Ovary (tissue), 7 donors: ENCODE measurements at regions not wholly inside any gene's neighbourhood (a gene's known extent, or its start where the extent isn't known, plus 50 kb on each side); places are given as distances from the start of the nearest gene placed in this dataset.
"Not testable (repeated sequence)": the region's sequence is repeated elsewhere in the genome, so short reads cannot be mapped to it uniquely, and the experiment has no call there.

Experiments used
- DNase-seq, 5 donors: peaks; one replicate each; pipeline ENCODE4 v3.0.0-alpha.2; 2019 to 2020
- H3K27ac ChIP-seq, 2 donors: fragments of 200-600 bp; one replicate each; pipeline versions ENCODE4 v1.5.1 to v1.8.0; 2019 to 2022
- H3K27me3 ChIP-seq: fragments of 200-600 bp; one replicate; pipeline ENCODE4 v1.8.0; 2022
- H3K36me3 ChIP-seq: fragments of 200-600 bp; sonication (generic); one replicate; pipeline ENCODE4 v1.5.1; 2019
- H3K4me1 ChIP-seq: one replicate; pipeline ENCODE4 v1.8.1; 2013; ENCODE audit warnings: mild to moderate bottlenecking, moderate library complexity; ENCODE audit not compliant: insufficient read depth
- H3K4me3 ChIP-seq: fragments of 200-600 bp; sonication (generic); one replicate; pipeline ENCODE4 v1.5.1; 2017
- H3K9me3 ChIP-seq, 2 donors: fragments of 200-600 bp in 1 of 2; sonication (generic) in 1 of 2; one replicate each; pipeline versions ENCODE4 v1.5.1 to v1.8.1; 2013 to 2019; ENCODE audit warnings: mild to moderate bottlenecking in 1 of 2, moderate library complexity in 1 of 2
- CTCF ChIP-seq, 3 donors: fragments of 450-650 bp in 2 of 3; fragments of 200-600 bp in 1 of 3; IDR thresholded peaks; one replicate each; pipeline versions ENCODE4 v1.5.1 to v1.8.0; 2016 to 2022; ENCODE audit warnings: antibody characterized with exemption in 3 of 3, mild to moderate bottlenecking in 1 of 3
- EP300 ChIP-seq: sonication (generic); formaldehyde crosslinking; IDR thresholded peaks from one replicate; pipeline ENCODE4 v1.6.1; 2017; ENCODE audit warnings: antibody characterized with exemption
- POLR2A ChIP-seq: fragments of 450-650 bp; IDR thresholded peaks from one replicate; pipeline ENCODE4 v1.6.1; 2017; ENCODE audit warnings: antibody characterized with exemption, mild to moderate bottlenecking, moderate library complexity
- WGBS, 3 donors: extraction: QIAGEN DNeasy Blood & Tissue Kit in 1 of 3; methylation state at CpG; one replicate each; pipeline versions ENCODE4 v1.1.5 to v1.1.7; 2013 to 2017; 5-methylcytosine and 5-hydroxymethylcytosine counted together
- intact Hi-C, 4 donors: fragments of 100-400 bp; cut with DNase I; formaldehyde crosslinking; loops; one replicate each; pipeline versions ENCODE4 v1.11.0 to v1.15.1; 2022 to 2023
- donor health status: DM: no; HTN: no; CAD: no; lungs with moderate emphysema.
- donor health status: DM: no; HTN: no; CAD: no.
- donor health status: Bipolar disorder and iron deficiency.
- donor health status: DM: no; HTN: no; CAD: no.
- donor health status: DM: yes; HTN: yes; CAD: no.

DNA sequence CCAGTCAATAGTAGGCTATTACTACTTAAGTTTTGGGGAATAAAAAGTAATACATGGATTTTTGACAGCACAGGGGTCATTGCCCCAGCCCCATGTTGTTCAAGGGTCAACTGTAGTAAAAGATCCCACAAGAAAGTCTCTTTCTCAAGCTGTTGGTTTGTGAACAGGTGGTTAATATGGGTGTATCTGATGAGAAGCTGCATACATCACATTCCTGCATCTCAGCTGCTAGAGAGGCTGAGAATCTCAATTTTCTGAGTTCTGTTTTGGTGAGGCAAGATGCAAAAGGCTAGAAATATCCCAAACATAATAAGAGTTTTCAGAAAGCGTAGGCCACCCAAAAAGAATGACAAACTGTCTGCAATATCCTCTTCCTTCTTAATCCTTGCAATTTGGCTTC, 76.8 kb upstream of the DAPK1 start:
- Histone ChIP-seq H3K27me3 (no peaks in the 10 kb centered on the region), H3K36me3 (no peaks in the 10 kb centered on the region), H3K27ac (no peak overlapping the region), H3K9me3 (no peaks in the 10 kb centered on the region), H3K4me1 (no peaks in the 10 kb centered on the region), H3K4me3 (no peak overlapping the region)
- intact Hi-C loops = loop anchor here in 1 of 4 donors (10.0 kb wide), 1 partner anchor 64 kb away; no protein-coding TSS in a partner anchor
- no peak for DNase-seq
- TF ChIP-seq CTCF (IDR thresholded peaks at IDR 0.05) (no peak), EP300 (no peak), POLR2A (no peak)
- 97 to 100% (median 98%) methylated on average over 1 of the region's 1 CpG for WGBS, 3 donors

GRCh38 chr9:87421734-87422133, 75.9 kb upstream of the DAPK1 start:
- Histone ChIP-seq H3K4me1 (no peaks in the 10 kb centered on the region), H3K27ac (no peak overlapping the region), H3K9me3 (no peaks in the 10 kb centered on the region), H3K27me3 (no peaks in the 10 kb centered on the region), H3K4me3 (no peak overlapping the region), H3K36me3 (no peaks in the 10 kb centered on the region)
- DNase-seq = no peak
- TF ChIP-seq POLR2A (no peak), EP300 (no peak), CTCF (IDR thresholded peaks at IDR 0.05) (no peak)
- WGBS, 3 donors = 91 to 94% (median 91%) methylated on average over 3 of the region's 3 CpGs
- intact Hi-C loops = loop anchor here in 1 of 4 donors (10.0 kb wide), 1 partner anchor 63 kb away; no protein-coding TSS in a partner anchor

GRCh38 chr9:87422999-87423398, 74.7 kb upstream of the DAPK1 start:
- Histone ChIP-seq H3K4me3 (no peak overlapping the region), H3K36me3 (no peaks in the 10 kb centered on the region), H3K27ac (no peak overlapping the region), H3K27me3 (no peaks in the 10 kb centered on the region), H3K4me1 (no peaks in the 10 kb centered on the region), H3K9me3 (no peaks in the 10 kb centered on the region)
- 35 to 69% (median 38%) methylated on average over 1 of the region's 1 CpG for WGBS, 3 donors
- TF ChIP-seq CTCF (IDR thresholded peaks at IDR 0.05) (no peak), POLR2A (no peak), EP300 (no peak)
- no peak for DNase-seq
- intact Hi-C loops = loop anchor here in 1 of 4 donors (10.0 kb wide), 1 partner anchor 62 kb away; no protein-coding TSS in a partner anchor

- WGBS, 3 donors = 73 to 82% (median 74%) methylated on average over 4 of the region's 4 CpGs
- intact Hi-C loops = loop anchor here in 1 of 4 donors (10.0 kb wide), 1 partner anchor 61 kb away; no protein-coding TSS in a partner anchor
- not testable (repeated sequence) for DNase-seq, H3K4me1 ChIP-seq, H3K27ac ChIP-seq, H3K4me3 ChIP-seq, H3K36me3 ChIP-seq, H3K27me3 ChIP-seq, H3K9me3 ChIP-seq
Measured at GRCh38 chr9:87423885-87424284, 73.8 kb upstream of the DAPK1 start.

DNA sequence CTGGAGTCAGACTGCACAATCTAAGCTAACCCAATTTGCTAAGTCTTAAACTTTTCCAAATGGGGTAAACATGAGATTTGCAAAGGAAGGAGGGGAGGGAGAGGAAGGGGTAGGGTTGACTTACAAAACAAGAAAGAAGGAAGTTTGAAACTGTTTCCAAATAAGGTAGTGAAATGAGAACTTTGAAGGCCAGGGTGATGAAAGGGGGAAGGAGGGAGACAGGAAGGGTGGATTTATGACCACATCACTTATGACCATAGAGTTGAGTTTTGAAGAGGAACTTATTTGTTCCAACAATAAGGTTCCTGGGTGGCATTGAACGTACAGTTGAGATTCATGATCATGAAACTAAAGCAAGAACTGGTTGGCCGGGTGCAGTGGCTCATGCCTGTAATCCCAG, 72.5 kb upstream of the DAPK1 start:
- TF ChIP-seq POLR2A = no peak
- TF ChIP-seq EP300 = no peak
- TF ChIP-seq CTCF (IDR thresholded peaks at IDR 0.05) = no peak
- 92 to 96% (median 93%) methylated on average over 2 of the region's 2 CpGs for WGBS, 3 donors
- Histone ChIP-seq H3K4me3 (no peak overlapping the region), H3K36me3 (no peaks in the 10 kb centered on the region), H3K4me1 (no peaks in the 10 kb centered on the region), H3K27me3 (no peaks in the 10 kb centered on the region), H3K27ac (no peak overlapping the region), H3K9me3 (no peaks in the 10 kb centered on the region)
- no peak for DNase-seq
- intact Hi-C loops = loop anchor here in 1 of 4 donors (10.0 kb wide), 1 partner anchor 60 kb away; no protein-coding TSS in a partner anchor
